ENCODE measurements at regions not wholly inside any gene's neighbourhood (a gene's known extent, or its start where the extent isn't known, plus 50 kb on each side); places are given as distances from the start of the nearest gene placed in this dataset.
"Not testable (repeated sequence)": the region's sequence is repeated elsewhere in the genome, so short reads cannot be mapped to it uniquely, and the experiment has no call there.

DNA sequence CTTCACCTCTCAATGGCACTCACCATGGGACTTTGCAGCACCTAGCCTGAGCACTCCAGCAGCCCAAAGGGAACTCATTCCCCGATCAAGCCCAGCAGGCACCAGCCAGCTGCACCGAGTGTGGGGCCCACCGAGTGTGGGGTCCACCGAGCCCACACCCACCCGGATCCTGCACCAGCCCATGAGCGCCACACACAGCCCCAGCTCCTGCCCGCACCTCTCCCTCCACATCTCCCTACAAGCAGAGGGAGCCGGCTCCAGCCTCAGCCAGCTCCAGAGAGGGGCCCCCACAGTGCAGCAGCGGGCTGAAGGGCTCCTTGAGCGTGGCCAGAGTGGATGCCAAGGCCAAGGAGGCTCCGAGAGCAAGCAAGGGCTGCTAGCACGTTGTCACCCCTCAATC is 1182.4 kb downstream of the HACE1 start:
- no peak for DNase-seq (ENCODE audit: low read depth)

DNA sequence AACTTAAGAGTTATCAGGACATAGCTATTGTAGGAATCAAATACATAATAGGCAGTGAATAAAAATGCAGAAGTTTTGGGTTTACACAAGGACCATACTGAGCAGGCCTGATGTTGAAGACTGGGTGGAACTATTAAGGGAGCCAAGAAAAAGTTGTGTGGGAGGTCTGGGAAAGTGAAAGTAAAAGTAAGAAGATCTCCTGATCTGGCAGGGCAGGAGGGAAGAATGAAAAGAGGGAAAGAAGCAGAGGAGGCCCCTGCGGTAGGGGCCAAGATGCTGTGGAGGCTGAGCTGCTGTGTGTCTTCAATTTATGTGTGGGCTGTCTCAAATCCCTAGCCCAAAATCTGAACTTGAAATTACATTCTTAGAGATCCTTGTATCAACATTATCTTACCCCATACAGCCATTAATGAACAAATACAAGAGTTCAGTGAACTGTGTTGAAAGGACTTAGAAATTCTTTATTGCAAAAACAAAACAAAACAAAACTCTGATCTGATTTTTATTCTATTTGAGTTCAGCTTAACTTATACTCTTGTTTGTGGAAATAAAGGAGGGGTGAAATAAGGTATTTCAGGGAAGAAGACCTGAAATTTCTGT is 1183.8 kb downstream of the HACE1 start:
- no peak for DNase-seq (ENCODE audit: low read depth)

DNA sequence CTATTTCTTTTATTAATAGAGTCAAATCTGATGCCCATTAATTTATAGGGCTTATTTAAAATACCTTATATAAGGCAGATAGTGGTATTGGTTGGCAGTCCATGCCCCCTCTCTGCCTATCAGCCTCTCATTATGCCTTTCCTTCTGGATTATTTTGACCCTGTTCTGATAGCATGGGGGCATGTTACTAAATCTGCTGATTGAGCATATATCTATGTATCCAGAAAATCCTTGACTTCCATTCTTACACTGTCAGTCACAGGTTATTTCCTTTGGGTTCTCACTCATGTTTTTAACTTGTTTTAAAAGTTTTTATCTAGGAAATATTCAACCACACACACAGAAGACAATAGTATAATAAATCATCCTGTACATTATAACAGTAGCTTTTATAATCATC is 1184.9 kb downstream of the HACE1 start:
- DNase-seq (ENCODE audit: low read depth), result no peak

DNA sequence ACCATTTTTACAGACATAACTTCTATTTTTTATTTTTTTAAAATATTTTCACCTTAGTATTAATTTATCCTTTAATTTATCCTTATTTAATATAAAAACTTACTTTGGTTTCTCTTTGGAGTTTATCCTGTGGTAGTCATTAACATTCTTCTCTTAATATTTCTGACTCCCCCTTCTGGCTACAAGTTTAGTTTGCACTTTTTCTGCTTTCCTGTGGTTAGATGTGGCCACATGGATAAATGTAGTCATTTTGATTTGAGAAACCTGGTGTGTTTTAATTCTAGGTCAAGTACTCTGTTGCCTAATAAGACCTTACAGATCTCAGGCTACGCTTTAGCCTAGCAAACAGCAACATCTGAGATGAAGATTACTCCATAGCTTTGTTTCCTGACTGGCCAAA is 1187.5 kb downstream of the HACE1 start:
- no peak for DNase-seq (ENCODE audit: low read depth)

DNA sequence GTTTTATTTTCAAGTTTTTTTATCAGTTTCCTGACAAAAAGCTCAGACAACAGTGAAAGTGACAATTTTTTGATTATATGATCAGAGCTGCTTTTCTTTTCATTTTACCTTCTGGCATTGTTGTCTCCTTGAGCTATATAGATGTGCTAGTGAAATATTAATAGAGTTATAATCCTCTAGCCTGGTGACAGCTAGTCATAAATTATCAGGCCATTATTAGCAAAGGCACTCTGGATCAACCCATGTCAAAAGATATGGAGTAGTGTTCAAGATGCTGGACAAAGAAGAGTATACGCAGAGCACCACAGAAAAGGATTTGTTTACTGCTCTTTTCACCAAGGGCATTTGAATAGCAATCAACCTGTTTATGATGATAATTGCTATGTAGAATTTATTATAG is 1230.1 kb downstream of the HACE1 start:
- no peak for DNase-seq (ENCODE audit: low read depth)

DNA sequence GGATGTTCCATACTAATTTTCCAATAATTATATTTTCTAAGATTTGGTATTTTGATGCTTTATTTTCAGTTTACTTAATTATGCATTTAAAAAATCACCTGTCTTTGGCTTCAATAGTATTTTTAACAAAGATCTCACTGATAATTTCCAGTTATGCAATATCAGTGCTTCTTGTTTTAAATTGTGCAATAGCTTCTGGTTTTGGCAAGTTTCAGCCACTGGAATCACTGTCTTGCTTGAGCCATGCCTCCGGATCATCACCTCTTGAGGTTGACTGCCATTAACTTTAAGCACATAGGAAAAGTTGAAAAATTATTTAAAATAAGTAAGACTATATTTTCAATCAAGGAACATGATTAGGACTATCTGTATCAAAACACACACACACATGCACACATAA is 1242.1 kb downstream of the HACE1 start:
- no peak for DNase-seq (ENCODE audit: low read depth)

DNA sequence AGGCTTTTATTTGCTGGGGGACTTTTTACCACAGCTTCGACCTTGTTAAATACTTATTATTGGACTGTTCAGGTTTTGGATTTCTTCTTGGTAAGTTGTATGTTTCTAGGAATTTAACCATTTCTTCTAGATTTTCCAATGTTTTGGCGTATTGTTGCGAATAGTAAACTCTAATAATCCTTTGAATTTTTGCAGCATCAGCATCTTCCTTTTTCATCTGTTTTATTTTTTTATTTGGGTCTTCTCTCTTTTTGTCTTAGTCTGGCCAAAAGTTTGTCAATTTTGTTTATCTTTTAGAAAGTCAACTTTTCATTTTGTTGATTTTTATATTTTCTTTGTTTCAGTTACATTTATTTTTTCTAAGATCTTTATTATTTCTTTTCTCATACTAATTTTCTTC is 1272.0 kb downstream of the HACE1 start:
- no peak for DNase-seq (ENCODE audit: low read depth)

DNA sequence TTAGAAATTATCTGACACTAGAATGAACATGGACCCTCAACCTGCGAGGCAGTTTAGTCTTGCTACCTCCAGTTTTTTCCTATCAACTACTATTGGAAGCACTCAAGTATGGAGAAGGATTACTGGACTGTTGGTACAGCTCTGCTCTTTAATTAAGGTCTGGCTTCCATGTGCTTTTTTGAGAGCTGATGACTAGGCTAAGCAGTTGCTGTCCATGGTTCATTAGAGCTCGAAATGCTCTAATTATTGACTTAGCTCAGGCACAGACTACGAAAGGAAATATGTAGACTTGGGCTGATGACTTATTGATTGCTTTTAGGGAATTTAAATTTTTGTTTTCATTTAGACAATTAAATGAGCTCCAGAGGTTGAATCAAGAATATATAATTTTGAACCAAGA is 1281.6 kb downstream of the HACE1 start:
- DNase-seq (ENCODE audit: low read depth), result no peak

DNA sequence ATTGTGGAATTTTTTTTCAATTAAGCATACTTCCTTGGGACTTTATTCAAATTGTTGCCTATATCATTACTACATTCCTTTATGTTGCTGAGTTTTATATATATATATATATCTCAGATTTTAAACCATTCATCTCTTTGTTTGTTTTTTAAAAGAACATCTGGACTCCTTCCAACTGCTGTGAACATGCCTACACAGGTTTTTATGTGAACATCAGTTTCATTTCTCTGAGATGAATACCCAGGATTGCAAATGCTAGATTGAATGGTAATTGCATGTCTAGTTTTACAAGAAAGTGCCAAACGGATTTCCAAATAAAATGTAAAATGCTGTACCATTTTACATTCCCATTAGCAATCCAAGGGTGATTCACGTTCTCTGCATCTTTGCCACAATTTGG is 1289.3 kb downstream of the HACE1 start:
- no peak for DNase-seq (ENCODE audit: low read depth)

DNA sequence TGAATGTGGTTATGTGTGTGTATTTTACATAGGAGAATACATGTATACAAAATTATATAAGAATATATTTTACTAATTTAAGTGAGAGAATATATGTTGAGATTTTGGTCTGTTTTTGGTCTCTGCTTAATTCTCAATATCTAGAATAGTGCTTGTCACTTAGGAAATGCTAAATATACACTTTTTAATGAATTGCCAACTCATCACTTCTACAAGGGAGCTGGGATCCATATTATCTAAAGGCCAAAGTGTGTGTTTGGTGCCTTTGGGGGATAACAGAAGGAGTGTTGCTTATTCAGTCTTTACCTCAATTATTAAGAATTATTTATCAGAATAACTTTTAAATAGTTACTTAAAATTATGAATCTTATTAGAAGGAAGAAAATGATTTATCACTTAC is 1304.8 kb downstream of the HACE1 start:
- no peak for DNase-seq (ENCODE audit: low read depth)

DNA sequence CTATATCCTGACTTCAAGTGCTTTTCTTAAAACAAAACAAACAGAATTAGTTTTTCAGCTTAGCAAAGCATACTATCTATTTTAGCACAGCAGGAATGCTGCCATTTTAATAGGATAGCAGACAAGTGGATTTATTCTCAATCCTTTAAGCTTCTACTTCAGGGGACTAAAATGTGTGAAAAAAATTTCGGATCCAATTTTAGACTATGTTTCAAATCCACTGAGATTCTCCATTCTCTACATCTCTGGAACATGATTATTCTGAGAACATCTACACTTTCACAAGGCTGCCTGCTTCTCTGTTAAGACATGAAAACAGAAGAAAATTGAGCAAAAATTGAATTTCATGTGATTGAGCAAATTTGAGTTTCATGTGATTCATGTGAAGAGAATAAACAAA is 1321.3 kb downstream of the HACE1 start:
- no peak for DNase-seq (ENCODE audit: low read depth)

DNA sequence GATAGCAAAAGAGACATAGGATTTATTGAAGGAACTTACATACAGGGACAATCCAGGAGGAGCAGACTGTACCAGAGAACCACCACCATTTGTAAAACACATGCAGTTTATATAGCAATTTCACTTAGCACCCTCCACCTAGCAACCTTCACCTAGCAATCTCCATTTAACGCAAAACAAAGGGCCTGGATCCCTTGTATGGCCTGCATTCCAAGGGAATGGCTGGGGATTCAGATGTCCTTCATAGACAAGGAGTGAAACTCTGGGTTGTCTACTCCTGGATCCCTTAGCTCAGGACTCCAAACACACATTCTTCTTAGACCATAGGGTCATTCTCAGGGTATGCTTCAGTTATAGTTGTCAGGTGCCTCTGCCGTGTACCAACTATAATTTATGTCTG is 1324.9 kb downstream of the HACE1 start:
- DNase-seq (ENCODE audit: low read depth), result no peak

DNA sequence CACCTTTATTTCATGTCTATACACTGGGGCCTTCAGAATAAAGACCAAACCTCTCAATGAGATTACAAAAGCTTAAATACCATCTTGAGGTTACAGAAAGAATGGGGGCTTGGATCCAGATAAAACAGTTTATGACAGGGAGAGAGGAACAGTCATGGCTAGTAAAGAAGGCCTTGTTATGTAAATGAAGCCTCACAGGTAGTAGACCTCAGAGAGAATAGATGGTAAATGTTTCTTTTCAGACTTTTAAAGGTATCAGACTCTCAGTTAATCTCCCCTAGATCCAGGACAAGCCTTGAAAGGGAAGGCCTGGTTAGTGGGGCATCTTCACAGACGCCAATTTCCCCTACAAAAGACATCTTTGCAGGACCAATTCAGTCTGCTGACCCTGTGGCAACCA is 1325.6 kb downstream of the HACE1 start:
- DNase-seq (ENCODE audit: low read depth), result no peak

DNA sequence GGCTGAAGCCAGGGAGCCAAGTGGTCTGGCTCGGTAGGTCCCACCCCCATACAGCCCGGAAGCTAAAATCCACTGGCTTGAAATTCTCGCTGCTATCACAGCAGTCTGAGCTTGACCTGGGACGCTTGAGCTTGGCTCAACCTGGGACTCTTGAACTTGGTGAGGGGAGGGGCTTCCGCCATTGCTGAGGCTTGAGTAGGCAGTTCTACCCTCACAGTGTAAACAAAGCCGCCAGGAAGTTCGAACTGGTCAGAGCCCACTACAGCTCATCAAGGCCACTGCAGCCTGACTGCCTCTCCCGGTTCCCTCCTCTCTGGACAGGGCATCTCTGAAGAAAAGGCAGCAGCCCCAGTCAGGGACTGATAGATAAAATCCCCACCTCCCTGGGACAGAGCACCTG is 1337.7 kb downstream of the HACE1 start:
- no peak for DNase-seq (ENCODE audit: low read depth)

DNA sequence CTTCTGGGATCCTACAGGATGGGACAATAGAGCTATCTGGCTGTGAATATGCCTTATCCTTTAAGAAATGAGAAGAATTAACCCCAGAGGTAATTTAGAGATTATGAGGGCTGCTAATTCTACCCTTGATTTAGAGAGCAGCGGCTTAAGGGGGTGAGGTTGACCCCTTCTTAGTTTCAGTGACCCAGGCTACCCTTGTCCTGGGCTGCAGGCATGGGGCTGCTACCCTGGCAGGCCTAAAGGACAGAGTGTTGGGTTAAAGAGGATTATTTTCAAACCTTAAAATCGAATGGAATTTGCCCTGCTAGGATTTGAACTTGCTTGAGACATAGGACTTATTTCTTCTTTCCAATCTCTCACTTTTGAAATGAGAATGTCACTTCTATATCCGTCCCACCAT is 1343.4 kb downstream of the HACE1 start:
- no peak for DNase-seq (ENCODE audit: low read depth)

DNA sequence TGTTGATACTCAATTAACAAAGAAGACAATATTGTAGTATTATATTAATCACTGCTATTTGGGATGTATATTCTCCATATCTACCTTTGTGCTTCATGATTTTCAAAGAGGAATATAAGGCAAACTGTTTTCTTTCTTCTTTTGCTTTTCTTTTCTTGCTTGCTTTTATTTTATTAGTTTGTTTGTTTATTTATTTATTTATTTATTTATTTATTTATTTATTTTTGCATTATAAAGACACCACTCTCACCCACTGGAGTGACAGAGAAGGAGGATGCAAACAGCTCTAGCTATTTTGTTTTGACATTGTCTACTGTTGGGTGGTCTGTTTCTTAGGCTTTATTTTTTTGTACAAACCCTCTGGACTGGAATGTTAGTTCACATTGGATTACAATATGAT is 1352.7 kb downstream of the HACE1 start:
- DNase-seq (ENCODE audit: low read depth), result no peak

DNA sequence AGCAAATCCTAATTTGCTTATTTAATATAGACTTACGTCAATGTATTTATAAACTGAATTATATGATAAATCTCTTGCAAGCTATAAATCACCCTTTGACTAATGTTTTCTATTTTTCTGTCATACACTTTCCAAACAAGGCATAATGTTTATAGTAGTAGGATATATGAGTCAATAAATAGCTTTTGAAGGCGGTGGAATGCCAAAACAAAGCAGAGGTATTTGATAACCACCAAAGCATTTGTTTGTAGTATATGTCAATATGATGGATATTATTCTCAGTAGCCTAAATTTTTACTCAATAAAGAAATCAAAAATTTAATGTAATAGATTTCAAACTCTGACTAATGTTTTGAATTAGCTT is 1354.6 kb downstream of the HACE1 start:
- DNase-seq (ENCODE audit: low read depth), result no peak

DNA sequence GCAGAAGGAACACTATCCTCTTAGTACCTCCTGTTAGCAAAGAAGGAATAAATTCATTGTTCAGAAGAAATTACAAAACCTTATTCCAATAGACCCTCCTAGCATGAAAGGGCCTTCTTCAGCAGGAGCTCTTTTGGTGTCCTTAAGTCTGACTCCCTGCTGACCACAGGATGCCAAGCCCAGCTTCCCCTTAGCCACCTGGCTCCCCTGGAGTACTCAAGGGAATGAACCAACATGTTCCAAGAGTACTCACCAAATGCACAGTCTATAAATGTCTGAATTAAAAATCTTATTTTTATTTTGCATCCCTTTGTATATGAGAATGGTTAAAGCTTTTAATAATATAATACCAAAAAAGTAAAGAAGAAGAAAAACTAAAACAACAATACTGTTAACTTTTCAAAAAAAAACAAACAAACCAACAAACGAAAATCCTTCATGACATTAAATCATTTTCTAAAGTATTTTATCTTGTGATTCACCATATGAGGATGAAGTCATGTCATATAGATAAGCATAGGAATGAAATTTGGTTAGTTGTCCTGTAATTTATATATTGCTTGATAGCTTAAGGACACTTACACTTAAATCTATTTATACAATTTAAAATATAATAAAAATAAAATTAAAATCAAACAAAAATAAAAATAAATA is 1355.1 kb downstream of the HACE1 start:
- no peak for DNase-seq (ENCODE audit: low read depth)

DNA sequence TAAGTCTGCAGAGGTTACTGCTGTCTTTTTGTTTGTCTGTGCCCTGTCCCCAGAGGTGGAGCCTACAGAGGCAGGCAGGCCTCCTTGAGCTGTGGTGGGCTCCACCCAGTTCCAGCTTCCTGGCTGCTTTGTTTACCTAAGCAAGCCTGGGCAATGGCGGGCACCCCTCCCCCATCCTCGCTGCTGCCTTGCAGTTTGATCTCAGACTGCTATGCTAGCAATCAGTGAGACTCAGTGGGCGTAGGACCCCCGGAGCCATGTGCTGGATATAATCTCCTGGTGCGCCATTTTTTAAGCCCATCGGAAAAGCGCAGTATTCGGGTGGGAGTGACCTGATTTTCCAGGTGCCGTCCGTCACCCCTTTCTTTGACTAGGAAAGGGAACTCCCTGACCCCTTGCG is 1363.1 kb downstream of the HACE1 start:
- not testable (repeated sequence) for DNase-seq (ENCODE audit: low read depth)

DNA sequence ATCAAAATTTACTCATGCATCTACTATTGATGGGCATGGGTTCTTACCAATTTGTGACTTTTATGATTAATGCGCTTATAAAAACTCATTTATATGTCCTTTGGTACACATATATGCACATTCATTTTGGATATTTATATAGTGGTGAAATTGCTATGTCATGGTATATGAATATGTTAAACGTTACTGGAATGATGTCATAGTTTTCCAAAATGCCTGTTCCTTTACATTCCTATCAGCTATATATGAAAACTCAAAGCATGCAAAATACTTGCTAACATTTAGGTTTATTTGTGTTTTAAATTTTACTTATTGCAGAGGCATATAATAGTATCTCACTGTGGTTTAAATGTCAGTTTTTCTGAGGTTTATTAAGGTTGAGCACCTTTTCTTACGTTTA is 1403.1 kb downstream of the HACE1 start:
- DNase-seq (ENCODE audit: low read depth), result no peak

DNA sequence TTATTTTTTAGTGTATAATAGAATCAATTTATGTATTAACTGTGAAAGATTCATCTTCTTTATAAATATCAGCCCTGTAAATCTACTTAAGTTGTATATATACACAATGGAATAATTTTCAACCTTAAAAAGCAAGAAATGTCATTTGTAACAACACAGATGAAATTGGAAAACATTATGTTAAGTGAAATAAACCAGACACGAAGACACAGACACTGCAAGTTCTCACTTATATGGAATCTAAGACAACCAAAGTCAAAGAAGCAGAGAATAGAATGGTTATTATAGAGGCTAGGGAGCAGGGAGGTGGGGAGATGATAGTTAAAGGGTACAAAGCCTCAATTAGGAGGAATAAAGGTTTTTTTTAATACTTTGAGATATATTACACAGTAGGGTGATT is 1404.4 kb downstream of the HACE1 start:
- DNase-seq (ENCODE audit: low read depth), result no peak

DNA sequence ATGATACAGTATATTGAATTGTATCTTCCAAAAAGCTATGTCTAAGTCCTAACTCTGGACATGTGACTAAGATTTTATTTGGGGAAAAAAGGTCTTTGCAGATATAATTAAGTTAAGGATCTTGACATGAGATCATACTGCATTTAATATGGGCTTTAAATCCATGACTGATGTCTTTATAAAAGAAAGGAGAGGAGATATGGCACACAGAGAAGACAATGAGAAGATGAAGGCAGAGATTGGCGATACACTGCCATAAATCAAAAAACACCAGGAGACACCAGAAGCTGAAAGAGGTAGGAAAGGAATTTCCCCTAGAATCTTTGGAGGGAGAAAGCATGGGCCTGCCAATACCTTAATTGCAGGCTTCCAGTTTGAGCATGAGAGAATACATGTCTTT is 1450.2 kb downstream of the HACE1 start:
- no peak for DNase-seq (ENCODE audit: low read depth)

DNA sequence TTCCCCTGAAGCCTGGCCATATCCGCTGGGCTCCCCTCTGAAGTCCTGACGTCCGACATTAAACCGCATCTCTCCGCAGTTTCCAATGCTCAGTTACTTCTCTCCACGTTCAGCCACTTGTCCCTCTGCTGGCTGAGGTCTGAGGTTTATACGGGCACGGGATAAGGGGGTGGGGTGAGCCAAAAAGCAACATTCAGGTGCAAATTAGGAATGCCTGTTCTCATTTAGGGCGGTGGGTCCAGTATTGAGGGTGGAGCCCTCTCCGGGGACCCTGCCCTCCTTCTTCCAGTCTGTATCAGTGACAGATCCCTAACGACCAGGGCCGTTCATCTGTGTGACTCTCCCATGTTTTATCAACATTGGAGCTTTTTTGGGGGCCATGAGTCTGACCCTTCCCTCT is 1454.4 kb downstream of the HACE1 start:
- DNase-seq (ENCODE audit: low read depth), result no peak

DNA sequence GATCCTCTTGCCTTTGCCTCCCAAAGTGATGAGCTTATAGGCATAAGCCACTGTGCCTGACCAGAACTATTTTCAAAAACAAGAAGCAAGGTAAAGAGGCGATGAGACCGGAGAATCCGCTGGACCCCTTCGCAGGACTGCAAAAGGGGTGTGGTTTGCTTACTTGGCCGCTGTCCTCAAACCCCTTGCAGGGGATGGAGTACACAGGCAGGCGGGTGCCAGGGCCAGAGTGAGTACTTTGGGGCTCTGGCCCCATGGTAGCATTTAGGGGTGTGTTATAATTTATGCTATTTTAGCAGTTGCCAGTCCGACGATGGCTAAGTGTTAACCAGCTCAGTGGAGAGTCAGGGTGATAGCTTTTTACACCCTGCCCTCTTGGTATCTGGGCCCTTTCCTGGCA is 1454.9 kb downstream of the HACE1 start:
- DNase-seq (ENCODE audit: low read depth), result no peak
